Endothelial cell of umbilical vein (primary cell): ENCODE measurements at regions not wholly inside any gene's neighbourhood (a gene's known extent, or its start where the extent isn't known, plus 50 kb on each side); places are given as distances from the start of the nearest gene placed in this dataset.

ENCODE experiments used
- BruUV-seq: library from RNA; stranded (reverse); fragments of 400-500 nt; replicated peaks from 2 replicates; lab custom pipeline; 2021; lab: Mats Ljungman, UMichigan
- CTCF ChIA-PET: fragments of 300-600, 350-600 bp; sonication (Branson Sonifier 250); formaldehyde crosslinking; loops from one replicate; lab custom pipeline; 2021; ENCODE audit warnings: antibody characterized with exemption, inconsistent platforms; lab: Charles Lee
- POLR2A ChIA-PET: fragments of 300-600, 350-600 bp; sonication (Branson Sonifier 250); formaldehyde crosslinking; loops from one replicate; lab custom pipeline; 2021; ENCODE audit warnings: antibody characterized with exemption, inconsistent platforms; lab: Charles Lee
- DNase-seq: peaks from one replicate; pipeline ENCODE4 v3.0.0-alpha.2; 2011; ENCODE audit warnings: low read depth, low spot score
- FAIRE-seq: peaks from 2 replicates; lab custom pipeline; 2011; peaks lifted over from hg19 to GRCh38; lab: Jason Lieb, UNC
- H2AFZ ChIP-seq: 2 replicates; pipeline ENCODE4 v1.6.0; 2012; ENCODE audit warnings: low read depth, low read length, control low read depth, inconsistent platforms
- H3K27ac ChIP-seq: 2 replicates; pipeline ENCODE4 v1.5.1; 2011; ENCODE audit warnings: low read depth, mild to moderate bottlenecking, control low read depth, low read length, moderate library complexity; ENCODE audit not compliant: insufficient read depth
- H3K27me3 ChIP-seq, 2 experiments: 2 replicates each; pipeline versions ENCODE4 v1.6.0 to v1.6.1; 2011; ENCODE audit warnings: low read length in 2 of 2, mixed read lengths in 1 of 2; ENCODE audit not compliant: control insufficient read depth in 2 of 2, insufficient read depth in 2 of 2
- H3K36me3 ChIP-seq, 2 experiments: 2 replicates in 1 of 2; 3 replicates in 1 of 2; pipeline ENCODE4 v1.5.1; 2011; ENCODE audit warnings: low read length in 2 of 2, mild to moderate bottlenecking in 1 of 2, moderate library complexity in 1 of 2; ENCODE audit not compliant: control insufficient read depth in 2 of 2, insufficient read depth in 2 of 2; ENCODE audit errors: extremely low read depth in 1 of 2
- H3K4me1 ChIP-seq: 3 replicates; pipeline ENCODE4 v1.5.1; 2011; ENCODE audit warnings: mild to moderate bottlenecking, low read length; ENCODE audit not compliant: control insufficient read depth, insufficient read depth; ENCODE audit errors: extremely low read depth
- H3K4me2 ChIP-seq: 2 replicates; pipeline ENCODE4 v1.6.1; 2011; ENCODE audit warnings: low read length, control low read depth, mixed read lengths; ENCODE audit not compliant: insufficient read depth
- H3K4me3 ChIP-seq, 3 experiments: fragments of 200-600 bp in 1 of 3; sonication (generic), shearing (Covaris generic) in 1 of 3; replicated peaks in 1 of 3; 2 replicates each; pipeline ENCODE4 v1.5.1; 2011 to 2016; ENCODE audit warnings: control low read depth in 3 of 3, low read length in 3 of 3, mild to moderate bottlenecking in 2 of 3, inconsistent platforms in 1 of 3, low read depth in 1 of 3, moderate library complexity in 1 of 3; ENCODE audit not compliant: insufficient read depth in 1 of 3
- H3K79me2 ChIP-seq: 2 replicates; pipeline ENCODE4 v1.6.0; 2012; ENCODE audit warnings: low read length, inconsistent platforms; ENCODE audit not compliant: control insufficient read depth, insufficient read depth
- H3K9ac ChIP-seq: replicated peaks from 2 replicates; pipeline ENCODE3; 2011; ENCODE audit warnings: low read length, control low read depth; ENCODE audit not compliant: insufficient read depth; ENCODE audit errors: extremely low read depth
- H3K9me1 ChIP-seq: replicated peaks from 3 replicates; pipeline ENCODE4 v1.6.0; 2011; ENCODE audit warnings: mild to moderate bottlenecking, low read length; ENCODE audit not compliant: control insufficient read depth, insufficient read depth; ENCODE audit errors: extremely low read depth
- H3K9me3 ChIP-seq: replicated peaks from 2 replicates; pipeline ENCODE4 v1.5.1; 2012; ENCODE audit warnings: low read length, inconsistent platforms; ENCODE audit not compliant: control insufficient read depth, insufficient read depth
- H4K20me1 ChIP-seq: replicated peaks from 2 replicates; pipeline ENCODE3; 2011; ENCODE audit warnings: mild to moderate bottlenecking, low read length; ENCODE audit not compliant: control insufficient read depth, insufficient read depth; ENCODE audit errors: extremely low read depth
- CTCF ChIP-seq, 2 donors: IDR thresholded peaks; 1 replicate in 1 of 2; 2 replicates in 1 of 2; pipeline ENCODE4 v1.5.1; 2011; ENCODE audit warnings: low read length in 2 of 2, mild to moderate bottlenecking in 2 of 2, moderate library complexity in 2 of 2, control low read depth in 1 of 2, inconsistent platforms in 1 of 2, low read depth in 1 of 2; ENCODE audit not compliant: insufficient read depth in 1 of 2; ENCODE audit errors: extremely low read depth in 1 of 2
- EZH2 ChIP-seq: IDR thresholded peaks from 2 replicates; pipeline ENCODE4 v1.6.1; 2012; ENCODE audit warnings: borderline replicate concordance, low read depth, mild to moderate bottlenecking, moderate library complexity, low read length, inconsistent platforms; ENCODE audit not compliant: severe bottlenecking
- FOS ChIP-seq: IDR thresholded peaks from 2 replicates; pipeline ENCODE4 v1.6.1; 2011; ENCODE audit warnings: mild to moderate bottlenecking, low read length, moderate library complexity, borderline replicate concordance; ENCODE audit not compliant: insufficient read depth
- GATA2 ChIP-seq: IDR thresholded peaks from 2 replicates; pipeline ENCODE4 v1.7.0; 2011; ENCODE audit warnings: low read depth, mild to moderate bottlenecking, moderate library complexity, mixed read lengths, low read length; ENCODE audit not compliant: insufficient read length, insufficient read depth
- JUN ChIP-seq: IDR thresholded peaks from 2 replicates; pipeline ENCODE4 v1.6.1; 2011; ENCODE audit warnings: borderline replicate concordance, low read depth; ENCODE audit not compliant: insufficient read length, insufficient read depth
- MAX ChIP-seq: IDR thresholded peaks from 2 replicates; pipeline ENCODE4 v1.6.1; 2011; ENCODE audit not compliant: insufficient read depth, insufficient read length
- MYC ChIP-seq: IDR thresholded peaks from one replicate; pipeline ENCODE4 v1.6.1; 2011; ENCODE audit warnings: mild to moderate bottlenecking, low read depth, low read length
- POLR2A ChIP-seq: IDR thresholded peaks from 2 replicates; pipeline ENCODE4 v1.6.1; 2012; ENCODE audit warnings: low read depth, mild to moderate bottlenecking, control low read depth, low read length
- POLR2AphosphoS5 ChIP-seq: IDR thresholded peaks from 2 replicates; pipeline ENCODE4 v1.6.1; 2012; ENCODE audit warnings: low read depth, mild to moderate bottlenecking, control low read depth, low read length, moderate library complexity; ENCODE audit not compliant: insufficient read depth
- dilution Hi-C: fragments of 300-500 bp; cut with MboI; formaldehyde crosslinking; loops from one replicate; pipeline ENCODE4 v1.15.0; 2019; ENCODE audit warnings: low sequenced_read_pairs; ENCODE audit not compliant: extremely low pct_ligation_motif_present
- intact Hi-C: fragments of 100-400 bp; cut with micrococcal nuclease; formaldehyde crosslinking; loops from one replicate; pipeline ENCODE4 v1.10.0; 2022

GRCh38 chr17:77407321-77408277 is 266.8 kb downstream of the SEC14L1 start:
- intact Hi-C loops (no loop called here), dilution Hi-C loops (no loop called here)
- no peak overlapping the region for H3K27ac ChIP-seq
- no peak overlapping the region for H3K4me2 ChIP-seq
- ChIA-PET CTCF (interaction anchor here (1.3 kb wide), 1 partner anchor 13 kb away, joined by 4 read pairs; no protein-coding TSS in a partner anchor), POLR2A (no interaction called here)
- H3K4me1 ChIP-seq = peaks cover 17% of the 10 kb centered on the region
- FAIRE-seq (no peak), DNase-seq (no peak)
- BruUV-seq = no TSS peak
- no peaks in the 10 kb centered on the region for H3K27me3 ChIP-seq
- peaks cover 0 to 4% of the 10 kb centered on the region in 2 experiments for H3K36me3 ChIP-seq
- no peaks in the 10 kb centered on the region for H4K20me1 ChIP-seq
- H3K4me3 ChIP-seq = no peak overlapping the region
- no peak overlapping the region for H2AFZ ChIP-seq
- H3K79me2 ChIP-seq = peaks cover 2% of the 10 kb centered on the region
- H3K9me1 ChIP-seq = no peaks in the 10 kb centered on the region
- no peaks in the 10 kb centered on the region for H3K9me3 ChIP-seq
- no peak overlapping the region for H3K9ac ChIP-seq
- TF ChIP-seq CTCF (IDR thresholded peaks at IDR 0.05; ENCODE audit: extremely low read depth in 1 of 2, insufficient read depth in 1 of 2, low read depth in 1 of 2, low read length in 2 of 2) (no peak), POLR2AphosphoS5 (no peak), GATA2 (no peak), MYC (no peak), JUN (no peak), POLR2A (no peak), MAX (no peak), FOS (no peak), EZH2 (no peak)
